WTC11 (cell line): ENCODE measurements at regions not wholly inside any gene's neighbourhood (a gene's known extent, or its start where the extent isn't known, plus 50 kb on each side); places are given as distances from the start of the nearest gene placed in this dataset.

ENCODE experiments used
- ATAC-seq: fragments of 200-7000 bp; cut with Tn5 transposase; 2 replicates; pipeline ENCODE4 v1.10.0; 2021; ENCODE audit warnings: mild to moderate bottlenecking, moderate library complexity
- CTCF ChIA-PET: fragments of 300-600 bp; sonication (Branson Sonifier 250); formaldehyde crosslinking; loops from one replicate; lab custom pipeline; 2021; ENCODE audit warnings: antibody characterized with exemption; lab: Charles Lee
- POLR2A ChIA-PET: fragments of 350-600 bp; sonication (Branson Sonifier 250); formaldehyde crosslinking; loops from one replicate; lab custom pipeline; 2021; ENCODE audit warnings: antibody characterized with exemption; lab: Charles Lee
- DNase-seq: peaks from one replicate; pipeline ENCODE4 v3.0.0; 2021; ENCODE audit warnings: low spot score
- H3K27ac Mint-ChIP-seq: 2 replicates; pipeline ENCODE4 v1.8.0; 2021; ENCODE audit warnings: mixed read lengths
- H3K27me3 Mint-ChIP-seq: 2 replicates; pipeline ENCODE4 v1.8.0; 2021; ENCODE audit warnings: low read depth, mild to moderate bottlenecking, moderate library complexity, mixed read lengths
- H3K36me3 Mint-ChIP-seq: 2 replicates; pipeline ENCODE4 v1.8.0; 2021; ENCODE audit warnings: mixed read lengths
- H3K4me1 Mint-ChIP-seq: 2 replicates; pipeline ENCODE4 v1.8.0; 2022; ENCODE audit warnings: mixed read lengths
- H3K4me3 Mint-ChIP-seq: 2 replicates; pipeline ENCODE4 v1.8.0; 2021; ENCODE audit warnings: mild to moderate bottlenecking, moderate library complexity, mixed read lengths
- H3K9me3 Mint-ChIP-seq: 2 replicates; pipeline ENCODE4 v1.8.0; 2021; ENCODE audit warnings: mixed read lengths
- ATF1 ChIP-seq: sonication (generic); formaldehyde crosslinking; IDR thresholded peaks from 2 replicates; pipeline ENCODE4 v1.8.1; 2023; ENCODE audit warnings: mild to moderate bottlenecking, moderate library complexity, missing genetic modification reagents
- ATF2 ChIP-seq: sonication (generic); formaldehyde crosslinking; IDR thresholded peaks from 2 replicates; pipeline ENCODE4 v1.8.1; 2022; ENCODE audit warnings: low read depth, missing genetic modification reagents, borderline replicate concordance
- CREB1 ChIP-seq: sonication (generic); formaldehyde crosslinking; IDR thresholded peaks from 2 replicates; pipeline ENCODE4 v1.8.0; 2023; ENCODE audit warnings: mild to moderate bottlenecking, missing genetic modification reagents
- CREM ChIP-seq: sonication (generic); formaldehyde crosslinking; IDR thresholded peaks from 2 replicates; pipeline ENCODE4 v1.8.1; 2022; ENCODE audit warnings: mild to moderate bottlenecking, missing genetic modification reagents, moderate library complexity
- CTCF ChIP-seq: fragments of 200-600 bp; IDR thresholded peaks from 2 replicates; pipeline ENCODE4 v1.8.0; 2022; ENCODE audit warnings: antibody characterized with exemption
- ESRRA ChIP-seq: sonication (generic); formaldehyde crosslinking; IDR thresholded peaks from 2 replicates; pipeline ENCODE4 v1.8.1; 2022; ENCODE audit warnings: mild to moderate bottlenecking, missing genetic modification reagents, borderline replicate concordance
- FOXK1 ChIP-seq: sonication (generic); formaldehyde crosslinking; IDR thresholded peaks from 2 replicates; pipeline ENCODE4 v1.8.0; 2022; ENCODE audit warnings: mild to moderate bottlenecking, moderate library complexity, missing genetic modification reagents
- JUN ChIP-seq: sonication (generic); formaldehyde crosslinking; IDR thresholded peaks from 2 replicates; pipeline ENCODE4 v1.8.0; 2023; ENCODE audit warnings: mild to moderate bottlenecking, missing genetic modification reagents
- NFE2L1 ChIP-seq: sonication (generic); formaldehyde crosslinking; IDR thresholded peaks from 2 replicates; pipeline ENCODE4 v1.8.1; 2023; ENCODE audit warnings: missing genetic modification reagents
- NR1H2 ChIP-seq: sonication (generic); formaldehyde crosslinking; IDR thresholded peaks from 2 replicates; pipeline ENCODE4 v1.9.0; 2021; ENCODE audit warnings: mild to moderate bottlenecking, moderate library complexity, missing genetic modification reagents
- RORB ChIP-seq: fragments of 250-450 bp; sonication (Bioruptor Pico); IDR thresholded peaks from 2 replicates; pipeline ENCODE4 v1.9.0; 2021; ENCODE audit warnings: mild to moderate bottlenecking
- SP1 ChIP-seq: sonication (generic); formaldehyde crosslinking; conservative IDR thresholded peaks from 2 replicates; pipeline ENCODE4 v1.8.1; 2022; ENCODE audit warnings: missing genetic modification reagents
- TCF7 ChIP-seq: sonication (generic); formaldehyde crosslinking; IDR thresholded peaks from 2 replicates; pipeline ENCODE4 v1.8.0; 2022; ENCODE audit warnings: mild to moderate bottlenecking, low read depth, missing genetic modification reagents, moderate library complexity
- TEAD1 ChIP-seq: sonication (generic); formaldehyde crosslinking; IDR thresholded peaks from 2 replicates; pipeline ENCODE4 v1.8.0; 2022; ENCODE audit warnings: mild to moderate bottlenecking, missing genetic modification reagents
- TP53 ChIP-seq: sonication (generic); formaldehyde crosslinking; IDR thresholded peaks from 2 replicates; pipeline ENCODE4 v1.8.1; 2023; ENCODE audit warnings: mild to moderate bottlenecking, missing genetic modification reagents
- ZBTB43 ChIP-seq: sonication (generic); formaldehyde crosslinking; IDR thresholded peaks from 2 replicates; pipeline ENCODE4 v1.8.1; 2023; ENCODE audit warnings: mild to moderate bottlenecking, missing genetic modification reagents
- ZNF121 ChIP-seq: sonication (generic); formaldehyde crosslinking; IDR thresholded peaks from 2 replicates; pipeline ENCODE4 v1.8.0; 2023; ENCODE audit warnings: missing genetic modification reagents
- ZNF232 ChIP-seq: sonication (generic); formaldehyde crosslinking; IDR thresholded peaks from 2 replicates; pipeline ENCODE4 v1.8.0; 2022; ENCODE audit warnings: mild to moderate bottlenecking, missing genetic modification reagents
- ZNF423 ChIP-seq: fragments of 250-450 bp; sonication (Bioruptor Pico); IDR thresholded peaks from 2 replicates; pipeline ENCODE4 v2.1.2; 2022; ENCODE audit warnings: mild to moderate bottlenecking, moderate library complexity
- ZNF425 ChIP-seq: fragments of 250-450 bp; sonication (Bioruptor Pico); conservative IDR thresholded peaks from 2 replicates; pipeline ENCODE4 v1.9.0; 2021; ENCODE audit warnings: mild to moderate bottlenecking
- ZNF671 ChIP-seq: fragments of 250-450 bp; sonication (Bioruptor Pico); IDR thresholded peaks from 2 replicates; pipeline ENCODE4 v1.8.0; 2021; ENCODE audit warnings: mild to moderate bottlenecking

- TF ChIP-seq ZNF671 (CRISPR knock-in tag) = no peak
These were observed 290.8 kb upstream of the ZPLD1 start (continued) for GRCh38 chr3:102144063-102144462.

- POLR2A ChIA-PET = no interaction called here
- CTCF ChIA-PET = no interaction called here
- ATAC-seq = peak; percentile 51
- Mint-ChIP-seq H3K27ac (no peak overlapping the region), H3K36me3 (peaks cover 24% of the 10 kb centered on the region)
- DNase-seq = no peak
- TF ChIP-seq ESRRA (CRISPR knock-in tag) (no peak), RORB (CRISPR knock-in tag) (no peak), ZNF232 (CRISPR knock-in tag) (no peak), JUN (CRISPR knock-in tag) (no peak), CTCF (no peak), NR1H2 (no peak), ZBTB43 (CRISPR knock-in tag) (no peak), TEAD1 (no peak), ZNF425 (no peak), ZNF423 (CRISPR knock-in tag) (no peak), NFE2L1 (no peak), CREM (CRISPR knock-in tag) (no peak)
- TF ChIP-seq, all 79 proteins: peak for 0
- Mint-ChIP-seq H3K4me3 (no peak overlapping the region), H3K4me1 (no peaks in the 10 kb centered on the region), H3K9me3 (peaks cover 54% of the 10 kb centered on the region), H3K27me3 (peaks cover 2% of the 10 kb centered on the region; the same call in 1 of the 2 replicates)
These were observed 286.0 kb upstream of the ZPLD1 start for GRCh38 chr3:102148598-102149337.

GRCh38 chr3:102151935-102152334 is 282.9 kb upstream of the ZPLD1 start:
- peaks cover 63% of the 10 kb centered on the region for H3K9me3 Mint-ChIP-seq

More at GRCh38 chr3:102151935-102152334, 282.9 kb upstream of the ZPLD1 start:
- peaks cover 24% of the 10 kb centered on the region for H3K36me3 Mint-ChIP-seq
- no peak overlapping the region for H3K27ac Mint-ChIP-seq
- no peak overlapping the region for H3K4me3 Mint-ChIP-seq
- CTCF ChIA-PET = no interaction called here
- POLR2A ChIA-PET = no interaction called here
- peaks cover 2% of the 10 kb centered on the region; the same call in 1 of the 2 replicates for H3K27me3 Mint-ChIP-seq
- no peak for ATAC-seq
- no peak for TF ChIP-seq SP1
- TF ChIP-seq CREB1 (CRISPR knock-in tag) = no peak
- no peak for TF ChIP-seq ATF1 (CRISPR knock-in tag)
- no peak for TF ChIP-seq TCF7 (CRISPR knock-in tag)
- TF ChIP-seq ATF2 = no peak
- TF ChIP-seq FOXK1 = no peak
- TF ChIP-seq TP53 (CRISPR knock-in tag) = no peak
- no peak for TF ChIP-seq ZNF121 (CRISPR knock-in tag)
- TF ChIP-seq ZNF232 (CRISPR knock-in tag) = no peak
- no peak for DNase-seq
- H3K4me1 Mint-ChIP-seq = no peaks in the 10 kb centered on the region
